Middle frontal gyrus (tissue), 1 donor: ENCODE measurements at regions not wholly inside any gene's neighbourhood (a gene's known extent, or its start where the extent isn't known, plus 50 kb on each side); places are given as distances from the start of the nearest gene placed in this dataset.
"Not testable (repeated sequence)": the region's sequence is repeated elsewhere in the genome, so short reads cannot be mapped to it uniquely, and the experiment has no call there.

Experiments
- DNase-seq: peaks from one replicate; pipeline ENCODE4 v3.0.0-alpha.2; 2015; ENCODE audit warnings: low spot score; ENCODE audit errors: extremely low spot score

DNA sequence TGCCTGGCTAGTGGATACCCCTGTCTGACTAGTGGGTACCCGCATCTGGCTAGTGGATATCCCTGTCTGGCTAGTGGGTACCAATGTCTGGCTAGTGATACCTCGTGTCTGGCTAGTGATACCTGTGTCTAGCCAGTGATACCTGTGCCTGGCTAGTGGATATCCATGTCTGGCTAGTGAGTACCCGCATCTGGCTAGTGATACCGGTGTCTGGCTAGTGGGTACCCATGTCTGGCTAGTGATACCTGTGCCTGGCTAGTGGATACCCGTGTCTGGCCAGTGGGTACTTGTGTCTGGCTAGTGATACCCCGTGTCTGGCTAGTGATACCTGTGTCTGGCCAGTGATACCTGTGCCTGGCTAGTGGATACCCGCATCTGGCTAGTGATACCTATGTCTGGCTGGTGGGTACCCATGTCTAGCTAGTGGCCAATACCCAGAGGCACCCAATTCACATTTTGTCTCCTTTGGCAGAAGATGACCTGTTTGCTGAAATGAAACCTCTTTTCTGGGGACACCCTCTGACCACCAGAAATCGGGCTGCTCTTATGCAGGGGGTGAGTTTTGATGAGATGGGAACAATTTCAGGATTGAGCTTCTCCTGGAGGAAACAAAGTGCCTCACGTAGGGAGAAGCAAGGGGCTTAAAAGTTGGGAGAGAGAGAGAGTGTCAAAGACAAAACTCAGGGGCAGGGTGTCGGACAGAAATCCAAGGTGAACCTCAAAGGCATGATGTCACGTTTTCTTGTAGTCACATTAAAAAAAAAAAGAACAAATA is 63.4 kb downstream of the SMIM38 start:
- DNase-seq: no peak

DNA sequence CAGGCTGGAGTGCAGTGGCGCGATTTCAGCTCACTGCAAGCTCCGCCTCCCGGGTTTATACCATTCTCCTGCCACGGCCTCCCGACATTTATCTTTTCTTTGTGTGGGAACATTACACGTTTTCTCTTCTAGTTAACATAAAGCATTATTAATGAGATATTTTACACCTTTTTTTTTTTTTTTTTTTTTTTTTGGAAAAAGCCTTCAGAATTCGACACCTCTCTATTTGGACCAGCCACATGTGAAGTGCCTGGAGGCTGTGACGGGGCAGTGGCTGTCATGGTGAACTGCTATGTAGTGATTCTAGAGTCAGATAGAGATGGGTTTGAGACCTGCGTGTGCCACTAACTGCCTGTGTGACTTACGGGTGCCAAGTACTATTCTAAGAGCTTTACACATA is 64.3 kb downstream of the SMIM38 start:
- DNase-seq: no peak

DNA sequence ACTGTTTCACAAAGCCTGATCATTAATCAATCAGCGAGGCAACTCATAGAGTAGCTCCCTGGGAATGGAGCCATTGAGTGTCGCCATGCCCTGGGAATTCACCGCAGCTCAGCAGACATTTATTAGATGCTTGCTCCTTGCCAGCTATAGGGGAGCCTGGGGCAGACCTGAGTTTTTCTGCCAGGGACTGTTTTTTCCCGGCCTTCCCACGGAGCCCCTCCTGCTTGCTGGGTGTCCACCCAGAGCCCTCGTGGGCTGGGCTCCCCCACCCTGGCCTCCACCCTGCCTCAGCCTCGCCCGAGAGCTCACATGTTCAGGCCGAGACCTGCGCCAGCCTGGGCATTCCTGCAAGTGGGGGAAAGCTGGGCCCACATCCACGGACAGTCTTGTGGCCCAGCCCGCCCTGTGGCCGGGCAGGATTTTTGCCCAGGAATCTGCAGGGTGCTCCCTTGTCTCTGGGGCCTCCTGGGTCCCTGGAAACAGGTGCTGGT is 64.9 kb downstream of the SMIM38 start:
- no peak for DNase-seq

DNA sequence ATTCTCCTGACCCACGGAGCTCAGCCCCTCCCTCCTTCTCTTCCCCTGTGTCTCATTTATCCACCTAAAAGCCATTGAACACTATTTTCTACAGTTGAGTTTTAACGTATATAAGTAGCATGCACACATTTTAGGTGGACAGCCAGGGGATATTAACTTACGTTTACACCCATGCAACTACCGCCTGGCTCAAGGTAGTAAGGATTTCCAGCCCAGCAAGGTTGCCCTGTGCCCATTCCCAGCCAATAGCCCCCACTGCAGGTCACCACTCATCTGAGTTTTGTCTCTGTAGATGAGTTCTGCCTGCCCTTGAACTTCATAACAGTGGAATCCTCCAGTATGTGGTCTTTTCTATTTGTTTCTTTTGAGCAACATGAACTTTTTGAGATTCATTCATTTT is 65.4 kb downstream of the SMIM38 start:
- no peak for DNase-seq

DNA sequence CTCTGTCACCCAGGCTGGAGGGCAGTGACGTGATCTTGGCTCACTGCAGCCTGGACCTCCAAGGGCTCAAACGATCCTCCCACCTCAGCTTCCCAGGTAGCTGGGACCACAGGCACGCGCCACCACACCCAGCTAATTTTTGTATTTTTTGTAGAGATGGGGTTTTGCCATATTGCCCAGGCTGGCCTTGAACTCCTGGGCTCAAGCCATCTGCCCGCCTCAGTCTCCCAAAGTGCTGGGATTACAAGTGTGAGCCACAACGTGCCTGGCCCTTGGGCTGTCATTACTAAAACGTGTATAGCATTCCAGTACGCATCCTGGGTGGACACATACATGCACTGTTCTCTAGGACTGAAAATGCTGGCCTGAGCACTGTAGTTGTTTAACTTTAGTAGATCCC is 65.9 kb downstream of the SMIM38 start:
- not testable (repeated sequence) for DNase-seq

DNA sequence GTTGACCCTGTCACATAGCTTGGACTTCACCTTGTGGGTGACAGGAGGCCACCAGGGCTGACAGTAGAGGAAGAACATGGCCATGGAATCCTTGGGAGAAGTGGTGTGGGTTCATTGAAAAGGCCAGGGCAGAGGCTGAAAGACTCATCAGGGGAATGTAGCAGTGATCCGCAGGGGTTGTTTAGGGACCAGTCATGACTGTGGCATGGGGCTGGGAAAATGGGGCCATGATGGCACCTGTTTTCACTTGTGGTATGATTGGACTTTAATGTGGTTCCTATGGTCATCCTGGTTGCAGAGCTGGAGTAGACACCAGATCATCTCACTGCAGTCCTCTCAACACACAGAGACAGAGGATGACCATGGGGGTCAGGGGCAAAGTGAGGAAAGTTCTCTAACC is 66.7 kb upstream of the MYEOV start:
- no peak for DNase-seq

DNA sequence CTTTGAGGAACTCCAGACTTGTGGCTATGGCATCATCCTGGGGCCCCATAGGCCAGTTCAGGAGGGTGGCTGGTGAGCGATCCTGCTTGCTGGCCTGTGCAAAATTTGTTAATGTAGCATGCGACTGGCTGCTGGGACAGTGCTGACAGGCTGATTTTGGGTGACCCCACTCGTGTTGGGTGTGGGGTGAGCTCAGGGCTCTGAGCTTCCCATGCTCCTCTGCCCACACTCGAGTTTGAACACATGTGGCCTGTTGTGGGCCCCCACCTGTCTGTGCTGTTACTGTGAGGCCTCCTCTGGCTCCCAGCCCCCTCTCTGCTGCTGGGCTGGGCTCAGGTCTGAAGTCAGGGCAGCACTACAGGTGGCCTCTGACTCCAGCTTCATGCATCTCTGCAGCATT is 64.4 kb upstream of the MYEOV start:
- no peak for DNase-seq

DNA sequence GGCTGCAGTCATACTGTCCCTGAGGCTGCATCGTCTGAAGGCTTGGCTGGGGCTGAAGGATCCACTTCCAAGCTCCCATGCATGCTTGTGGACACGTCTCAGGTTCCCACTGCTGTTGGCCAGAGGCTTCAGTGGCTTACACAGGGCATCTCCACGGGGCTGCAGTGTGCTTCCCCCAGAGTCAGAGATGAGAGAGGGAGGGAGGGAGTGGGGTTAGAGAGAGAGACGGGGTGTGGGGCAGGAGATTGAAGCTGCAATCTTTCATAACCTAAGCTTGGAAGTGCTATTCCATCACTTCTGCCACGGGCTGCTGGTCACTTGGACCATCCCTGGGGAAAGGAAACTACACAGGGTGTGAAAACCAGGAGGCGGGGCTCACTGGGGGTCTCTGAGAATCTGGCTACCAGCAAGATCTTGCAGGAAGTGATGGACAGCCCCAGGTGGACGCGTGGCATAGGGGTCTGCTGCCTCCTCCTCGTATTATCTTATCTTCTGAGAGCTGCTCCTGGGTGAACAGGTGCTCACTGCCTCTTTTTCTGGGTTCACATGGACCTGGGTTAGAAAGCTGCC is 63.0 kb upstream of the MYEOV start:
- DNase-seq: no peak

DNA sequence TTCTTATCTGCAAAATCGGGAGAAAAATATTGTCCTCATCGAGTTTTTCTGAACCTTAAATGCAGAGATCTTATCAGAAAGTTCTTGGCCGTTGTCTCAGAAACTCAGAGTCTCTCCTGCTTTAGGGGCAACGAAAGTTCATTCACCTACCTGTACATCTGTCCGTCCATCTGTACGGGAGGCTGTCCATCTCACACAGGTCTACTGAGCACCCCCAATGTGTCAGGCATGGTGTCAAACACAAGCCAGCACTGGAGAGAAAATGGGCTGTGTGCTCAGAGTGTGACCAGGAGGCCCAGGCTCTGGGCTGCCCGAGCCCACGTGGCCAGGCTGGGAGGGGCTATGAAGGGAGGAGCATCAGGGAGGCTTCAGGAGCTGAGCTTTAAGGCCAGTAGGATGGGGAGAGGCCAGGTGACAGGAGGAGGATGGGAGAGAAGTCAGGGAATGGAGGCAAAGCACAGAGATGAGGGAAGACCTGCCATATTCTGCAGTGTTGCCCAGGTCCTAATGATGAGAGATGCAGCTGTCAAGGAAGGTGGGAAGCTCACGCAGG is 62.4 kb upstream of the MYEOV start:
- DNase-seq: no peak

DNA sequence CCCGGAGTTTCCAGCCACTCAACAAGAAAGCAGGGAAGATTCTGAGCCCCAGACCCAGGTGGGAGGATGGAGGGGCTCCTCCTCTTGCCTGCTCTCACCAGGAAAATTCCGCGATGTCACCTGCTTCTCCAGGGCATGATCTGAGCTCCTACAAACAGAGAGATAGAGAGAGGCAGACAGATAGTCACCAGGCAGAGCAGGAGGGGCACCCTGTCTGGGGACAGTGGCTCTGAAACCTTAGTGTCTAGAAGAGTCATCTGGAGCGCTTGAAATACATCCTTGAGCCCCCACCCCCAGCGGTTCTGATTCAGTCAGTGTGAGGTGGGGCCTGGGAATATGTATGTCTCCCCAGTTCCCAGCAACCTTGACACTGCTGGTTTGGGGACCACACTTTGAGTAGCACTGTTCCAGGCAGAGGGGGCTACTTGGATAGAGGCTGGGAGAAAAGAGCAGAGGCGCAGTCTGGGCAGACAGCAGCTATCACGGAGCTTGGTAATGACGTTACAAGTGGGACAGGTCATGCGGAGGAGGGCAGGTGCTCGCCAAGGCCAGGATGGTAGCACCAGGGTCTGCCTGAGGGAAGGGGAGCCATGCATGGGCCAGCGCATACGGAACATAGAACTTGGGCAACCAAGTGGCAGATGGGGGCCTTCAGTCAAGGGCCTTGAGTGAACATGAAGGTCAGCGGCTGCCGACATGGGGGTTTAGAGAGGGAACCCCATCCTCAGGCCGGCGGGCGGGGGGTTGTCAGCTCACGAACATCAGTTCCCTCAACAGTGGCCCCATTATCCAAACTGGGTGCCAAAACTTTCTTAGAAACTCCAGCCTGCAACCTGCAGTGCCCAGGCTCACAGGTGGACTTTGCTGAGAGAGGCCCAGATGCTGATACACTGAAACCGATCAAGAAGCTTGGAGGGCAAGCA is 60.9 kb upstream of the MYEOV start:
- DNase-seq: no peak

DNA sequence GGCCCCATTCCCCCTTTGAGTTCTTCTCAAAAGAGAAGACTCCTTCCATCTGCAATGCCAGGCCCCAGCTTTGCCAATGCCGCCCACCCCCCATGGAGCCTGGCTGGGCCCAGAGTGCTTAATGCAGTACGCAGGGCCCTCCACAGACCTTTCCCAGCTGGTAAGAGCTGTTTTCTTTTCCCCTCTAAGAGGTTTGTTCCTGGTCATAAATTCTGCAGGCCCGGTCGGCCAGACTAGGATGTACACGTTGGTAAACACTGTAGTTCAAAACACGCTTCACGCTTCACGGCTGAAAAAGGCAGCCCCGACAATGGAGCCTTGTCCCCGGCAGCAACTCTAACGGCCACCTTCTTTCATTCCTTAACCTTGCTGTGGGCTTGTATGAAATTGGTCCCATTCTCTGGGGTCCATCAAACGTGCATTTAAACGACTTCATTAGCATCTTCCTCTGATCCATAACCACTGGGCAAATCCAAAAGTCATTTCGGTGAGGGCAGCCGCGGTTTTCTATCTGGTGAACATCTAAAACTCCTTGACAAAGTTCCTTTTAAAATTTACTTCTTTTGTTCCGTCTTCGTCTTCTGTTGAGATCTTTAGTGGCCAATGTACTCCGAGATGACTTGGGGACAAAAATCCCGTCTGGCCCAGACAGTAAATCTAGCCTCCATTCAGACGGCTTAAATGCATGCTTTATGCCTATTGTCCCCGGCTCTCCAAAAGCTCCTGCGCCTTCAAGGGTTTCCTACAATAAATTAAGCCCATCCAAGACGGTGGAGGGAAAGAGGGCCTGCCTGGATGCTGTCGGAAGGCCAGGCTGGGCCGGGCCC is 60.0 kb upstream of the MYEOV start:
- no peak for DNase-seq

DNA sequence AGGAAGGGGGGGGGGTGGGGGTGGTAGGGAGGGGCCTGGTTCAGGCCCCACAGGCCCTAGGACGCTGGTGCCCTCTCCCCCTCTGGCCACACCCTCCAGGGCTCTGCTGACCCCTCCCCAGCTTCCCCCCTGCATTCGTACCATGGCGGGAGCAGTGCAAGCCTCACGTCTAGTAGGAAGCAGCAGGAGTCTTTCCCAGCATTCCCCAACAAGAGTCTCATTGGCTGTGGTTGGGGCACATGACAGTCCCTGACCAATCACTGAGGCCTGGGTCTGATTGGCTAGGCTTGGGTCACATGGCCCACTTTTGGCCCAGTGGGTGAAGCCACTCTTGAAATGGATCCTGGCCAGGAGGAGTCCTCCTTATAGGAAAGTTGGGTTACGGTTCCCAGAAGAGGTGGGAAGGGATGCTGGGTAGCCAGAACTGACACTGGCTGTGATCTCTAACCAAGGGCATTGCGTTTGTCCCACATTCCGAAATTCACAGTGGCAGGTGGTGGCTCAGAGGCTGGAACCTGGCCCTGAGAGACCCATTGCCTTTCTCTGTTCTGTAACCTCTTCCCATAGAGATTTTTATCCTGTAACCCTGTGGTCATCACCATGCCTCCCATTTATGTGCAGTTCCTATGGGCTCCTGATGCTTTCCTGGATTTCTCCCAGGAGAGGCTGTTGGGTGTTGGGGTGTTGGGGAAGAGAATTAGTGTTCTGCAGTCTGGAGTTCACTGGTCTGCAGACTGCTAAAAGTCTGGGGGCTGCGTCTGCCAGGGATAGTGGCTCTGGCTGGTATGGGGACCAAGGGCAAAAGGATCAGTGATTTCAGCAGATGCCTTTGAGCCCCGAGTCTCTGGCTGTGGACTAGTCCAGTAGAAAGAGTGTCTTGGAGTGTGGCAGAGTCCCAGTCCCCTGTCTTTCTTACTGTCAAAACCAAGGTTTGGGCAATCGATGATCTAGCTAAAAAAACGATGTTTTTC is 58.9 kb upstream of the MYEOV start:
- DNase-seq: no peak

DNA sequence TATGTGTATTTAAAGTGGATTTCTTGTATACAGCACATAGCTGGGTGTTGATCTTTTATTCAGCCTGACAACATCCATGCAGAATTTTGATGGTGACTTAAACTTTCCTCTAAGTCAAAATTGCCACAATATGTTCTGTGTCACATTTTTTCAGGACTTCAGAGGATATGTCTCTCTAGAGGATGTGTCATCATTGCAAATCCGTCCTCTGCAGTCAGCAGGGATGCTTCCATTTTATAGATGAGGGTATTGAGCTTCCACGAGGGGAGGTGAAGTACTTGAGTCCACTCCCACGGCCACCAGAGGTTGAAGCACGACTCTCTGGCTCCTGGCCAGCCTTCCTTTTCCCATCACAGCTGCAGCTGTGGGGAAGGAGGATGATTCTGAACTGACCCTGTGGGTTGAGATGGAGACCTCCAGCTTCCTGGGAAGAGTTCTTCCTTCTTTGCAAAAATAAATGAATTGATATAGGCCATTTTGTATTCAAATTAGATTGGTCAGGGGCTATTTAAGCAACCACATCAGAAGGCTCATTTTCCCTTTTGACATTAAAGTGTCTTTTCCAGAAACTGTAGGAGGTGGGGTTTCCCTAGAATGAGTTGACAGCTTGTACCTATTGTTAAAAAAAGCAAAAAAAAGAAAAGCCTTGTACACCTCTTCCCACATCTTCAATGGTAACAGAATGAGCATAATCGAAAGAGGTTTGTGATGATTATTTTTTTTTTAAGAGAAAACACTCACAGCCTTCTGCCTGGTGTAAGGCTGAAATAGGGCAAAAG is 55.2 kb upstream of the MYEOV start:
- DNase-seq: no peak

DNA sequence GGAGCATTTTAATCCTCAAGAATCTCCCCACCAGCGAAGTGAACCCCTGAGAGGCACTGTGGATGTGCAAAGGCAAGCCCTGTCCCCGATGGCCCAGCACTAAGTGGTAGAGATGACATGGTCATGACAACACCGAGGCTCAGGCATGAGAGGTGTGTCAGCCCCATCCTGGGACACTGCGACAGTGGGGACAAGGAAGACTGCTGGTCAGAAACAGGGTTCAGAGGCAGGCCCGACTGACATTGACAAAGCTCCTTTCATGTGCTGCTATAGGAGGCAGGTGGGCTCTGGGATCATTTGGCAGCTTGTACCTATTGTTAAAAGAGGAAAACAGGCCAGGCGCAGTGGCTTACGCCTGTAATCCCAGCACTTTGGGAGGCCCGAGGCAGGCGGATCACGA is 54.3 kb upstream of the MYEOV start:
- DNase-seq: no peak

DNA sequence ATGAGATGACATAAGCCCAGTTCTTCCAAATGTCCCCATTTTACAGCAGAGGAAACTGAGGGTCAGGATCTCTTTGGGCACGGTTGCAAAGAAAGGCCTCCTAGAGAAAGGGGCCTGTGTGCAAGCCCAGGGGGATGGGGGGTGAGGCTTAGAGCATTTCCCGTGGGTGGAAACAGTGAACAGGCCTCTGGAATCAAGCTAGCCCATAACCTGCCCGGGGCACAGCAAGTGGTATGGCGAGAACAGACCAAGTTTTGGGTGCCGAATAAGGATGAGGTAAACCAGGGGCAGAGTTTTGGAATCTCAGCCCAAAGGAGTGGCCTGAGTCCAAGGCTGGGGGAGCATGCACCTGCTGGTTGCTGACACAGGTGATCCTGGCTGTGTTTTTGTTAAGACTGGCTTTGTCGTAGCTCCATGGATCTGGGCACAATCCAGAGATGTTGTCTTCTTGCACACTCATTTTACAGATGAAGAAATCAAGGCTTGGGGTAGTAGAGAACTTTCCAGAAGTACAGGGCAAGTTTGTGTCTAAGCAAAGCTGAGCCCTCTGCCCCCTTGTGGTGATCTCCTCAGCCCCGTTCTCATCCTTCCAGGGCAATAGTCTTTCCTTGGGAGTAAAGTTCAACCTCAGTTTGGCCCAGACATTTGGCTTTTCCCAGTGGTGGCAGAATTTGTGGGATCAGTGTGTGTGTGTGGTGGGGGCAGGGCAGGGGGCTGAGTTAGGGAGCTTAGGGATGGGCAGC is 53.5 kb upstream of the MYEOV start:
- DNase-seq: no peak

DNA sequence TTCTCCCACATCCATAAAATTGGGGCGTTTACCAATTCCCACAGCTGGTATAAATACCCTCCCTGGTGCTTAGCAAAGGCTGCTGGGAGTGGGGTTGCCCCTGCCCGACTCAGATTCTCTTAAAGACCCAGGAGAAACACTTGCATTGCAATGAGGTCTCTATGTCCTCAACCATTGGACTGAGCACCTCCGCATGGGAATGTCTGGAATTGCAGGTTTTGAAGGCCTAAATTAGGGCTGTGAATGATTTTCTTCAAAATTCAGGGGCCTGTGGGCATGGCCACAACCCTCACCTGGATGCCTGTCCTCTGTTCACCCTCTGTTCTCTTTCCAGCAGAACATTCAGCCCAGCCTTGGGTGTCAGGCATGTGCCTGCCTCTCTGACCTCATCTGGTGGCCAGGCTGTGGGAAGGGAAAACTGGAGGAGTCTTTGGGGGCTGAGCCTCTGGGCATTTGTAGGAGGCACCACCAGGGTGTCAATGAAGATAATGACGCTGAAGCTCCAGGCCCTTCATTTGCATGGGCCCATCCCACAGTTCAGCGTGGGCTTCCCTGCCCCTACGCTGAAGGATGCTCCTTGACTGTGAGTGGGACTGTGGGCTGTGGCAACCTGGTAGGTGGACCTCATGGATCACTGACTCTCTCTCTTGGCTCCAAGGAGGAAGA is 52.7 kb upstream of the MYEOV start:
- DNase-seq: no peak

DNA sequence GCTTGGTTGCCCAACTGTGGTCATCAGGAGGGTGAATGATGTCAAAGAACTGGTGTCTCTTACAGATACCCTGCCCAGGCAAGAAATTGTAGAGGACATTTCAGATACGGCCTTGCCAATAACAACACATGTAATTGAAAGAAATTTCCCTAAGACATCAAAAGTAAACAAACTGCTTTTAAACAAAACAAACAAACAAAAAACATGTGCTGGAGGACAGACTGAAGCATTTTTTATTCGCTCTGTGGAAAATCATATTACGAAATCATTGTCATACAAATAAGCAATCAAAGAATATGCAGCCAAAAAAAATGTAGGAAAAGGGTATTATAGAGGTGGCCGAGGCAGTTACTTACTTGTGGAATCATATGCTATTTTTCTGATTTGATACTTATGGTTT is 52.1 kb upstream of the MYEOV start:
- no peak for DNase-seq
